GM23338 (cell line): ENCODE measurements at regions not wholly inside any gene's neighbourhood (a gene's known extent, or its start where the extent isn't known, plus 50 kb on each side); places are given as distances from the start of the nearest gene placed in this dataset.

Source experiments
- TF ChIP-seq, protein P1 (sequence below), 2 experiments: fragments of 200-600 bp in 1 of 2; sonication (generic) in 1 of 2; conservative IDR thresholded peaks; 2 replicates each; pipeline versions ENCODE4 v1.5.1 to v1.6.1; 2016 to 2017; ENCODE audit warnings: antibody characterized with exemption in 2 of 2, low read depth in 2 of 2, mild to moderate bottlenecking in 2 of 2, moderate library complexity in 1 of 2
- TF ChIP-seq, protein P2 (sequence below): IDR thresholded peaks from one replicate; pipeline ENCODE4 v1.6.1; 2018; ENCODE audit warnings: antibody characterized with exemption; ENCODE audit not compliant: unreplicated experiment

- TF ChIP-seq, protein P1, sequence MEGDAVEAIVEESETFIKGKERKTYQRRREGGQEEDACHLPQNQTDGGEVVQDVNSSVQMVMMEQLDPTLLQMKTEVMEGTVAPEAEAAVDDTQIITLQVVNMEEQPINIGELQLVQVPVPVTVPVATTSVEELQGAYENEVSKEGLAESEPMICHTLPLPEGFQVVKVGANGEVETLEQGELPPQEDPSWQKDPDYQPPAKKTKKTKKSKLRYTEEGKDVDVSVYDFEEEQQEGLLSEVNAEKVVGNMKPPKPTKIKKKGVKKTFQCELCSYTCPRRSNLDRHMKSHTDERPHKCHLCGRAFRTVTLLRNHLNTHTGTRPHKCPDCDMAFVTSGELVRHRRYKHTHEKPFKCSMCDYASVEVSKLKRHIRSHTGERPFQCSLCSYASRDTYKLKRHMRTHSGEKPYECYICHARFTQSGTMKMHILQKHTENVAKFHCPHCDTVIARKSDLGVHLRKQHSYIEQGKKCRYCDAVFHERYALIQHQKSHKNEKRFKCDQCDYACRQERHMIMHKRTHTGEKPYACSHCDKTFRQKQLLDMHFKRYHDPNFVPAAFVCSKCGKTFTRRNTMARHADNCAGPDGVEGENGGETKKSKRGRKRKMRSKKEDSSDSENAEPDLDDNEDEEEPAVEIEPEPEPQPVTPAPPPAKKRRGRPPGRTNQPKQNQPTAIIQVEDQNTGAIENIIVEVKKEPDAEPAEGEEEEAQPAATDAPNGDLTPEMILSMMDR (conservative IDR thresholded peaks at IDR 0.05; ENCODE audit: low read depth in 2 of 2): no peak
- TF ChIP-seq, protein P2, sequence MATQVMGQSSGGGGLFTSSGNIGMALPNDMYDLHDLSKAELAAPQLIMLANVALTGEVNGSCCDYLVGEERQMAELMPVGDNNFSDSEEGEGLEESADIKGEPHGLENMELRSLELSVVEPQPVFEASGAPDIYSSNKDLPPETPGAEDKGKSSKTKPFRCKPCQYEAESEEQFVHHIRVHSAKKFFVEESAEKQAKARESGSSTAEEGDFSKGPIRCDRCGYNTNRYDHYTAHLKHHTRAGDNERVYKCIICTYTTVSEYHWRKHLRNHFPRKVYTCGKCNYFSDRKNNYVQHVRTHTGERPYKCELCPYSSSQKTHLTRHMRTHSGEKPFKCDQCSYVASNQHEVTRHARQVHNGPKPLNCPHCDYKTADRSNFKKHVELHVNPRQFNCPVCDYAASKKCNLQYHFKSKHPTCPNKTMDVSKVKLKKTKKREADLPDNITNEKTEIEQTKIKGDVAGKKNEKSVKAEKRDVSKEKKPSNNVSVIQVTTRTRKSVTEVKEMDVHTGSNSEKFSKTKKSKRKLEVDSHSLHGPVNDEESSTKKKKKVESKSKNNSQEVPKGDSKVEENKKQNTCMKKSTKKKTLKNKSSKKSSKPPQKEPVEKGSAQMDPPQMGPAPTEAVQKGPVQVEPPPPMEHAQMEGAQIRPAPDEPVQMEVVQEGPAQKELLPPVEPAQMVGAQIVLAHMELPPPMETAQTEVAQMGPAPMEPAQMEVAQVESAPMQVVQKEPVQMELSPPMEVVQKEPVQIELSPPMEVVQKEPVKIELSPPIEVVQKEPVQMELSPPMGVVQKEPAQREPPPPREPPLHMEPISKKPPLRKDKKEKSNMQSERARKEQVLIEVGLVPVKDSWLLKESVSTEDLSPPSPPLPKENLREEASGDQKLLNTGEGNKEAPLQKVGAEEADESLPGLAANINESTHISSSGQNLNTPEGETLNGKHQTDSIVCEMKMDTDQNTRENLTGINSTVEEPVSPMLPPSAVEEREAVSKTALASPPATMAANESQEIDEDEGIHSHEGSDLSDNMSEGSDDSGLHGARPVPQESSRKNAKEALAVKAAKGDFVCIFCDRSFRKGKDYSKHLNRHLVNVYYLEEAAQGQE: no peak
These were observed 70.0 kb upstream of the B3GAT1 start for GRCh38 chr11:134481933-134482527.
